ENCODE measurements at regions not wholly inside any gene's neighbourhood (a gene's known extent, or its start where the extent isn't known, plus 50 kb on each side); places are given as distances from the start of the nearest gene placed in this dataset.

DNA sequence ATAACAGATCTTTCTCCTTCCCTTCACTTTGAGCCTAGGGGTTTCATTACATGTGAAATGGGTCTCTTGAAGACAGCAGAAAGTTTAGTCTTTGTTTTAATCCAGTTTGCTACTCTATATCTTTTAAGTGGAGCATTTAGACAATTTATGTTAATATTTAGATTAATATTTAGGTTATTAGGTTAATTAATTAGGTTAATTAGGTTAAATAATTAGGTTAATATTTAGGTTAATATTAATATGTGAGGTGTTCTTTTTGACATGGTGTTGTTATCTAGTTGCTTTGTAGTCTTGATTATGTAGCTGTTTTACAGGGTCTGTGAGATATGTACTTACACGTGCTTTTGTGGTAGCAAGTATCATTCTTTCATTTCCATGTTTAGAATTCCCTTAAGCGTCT lies 312.9 kb downstream of the NEK10 start:
- Histone ChIP-seq H3K27me3 (ENCODE audit: control insufficient read depth in 5 of 5, insufficient read depth in 4 of 5, low read length in 5 of 5) (no peaks in the 10 kb centered on the region), H3K27ac (ENCODE audit: low read depth, low read length) (no peak overlapping the region), H3K36me3 (ENCODE audit: control insufficient read depth in 5 of 5, insufficient read depth in 5 of 5, low read length in 5 of 5) (no peaks in the 10 kb centered on the region), H3K9ac (ENCODE audit: low read length in 5 of 5) (no peak overlapping the region), H3K4me1 (ENCODE audit: control insufficient read depth in 5 of 5, insufficient read depth in 5 of 5, low read length in 5 of 5) (no peaks in the 10 kb centered on the region), H3K9me3 (ENCODE audit: control insufficient read depth in 5 of 5, low read length in 5 of 5) (peaks cover 4 to 24% (median 14%) of the 10 kb centered on the region in 5 donors), H3K4me3 (ENCODE audit: low read depth in 1 of 5, low read length in 5 of 5) (no peak overlapping the region)

DNA sequence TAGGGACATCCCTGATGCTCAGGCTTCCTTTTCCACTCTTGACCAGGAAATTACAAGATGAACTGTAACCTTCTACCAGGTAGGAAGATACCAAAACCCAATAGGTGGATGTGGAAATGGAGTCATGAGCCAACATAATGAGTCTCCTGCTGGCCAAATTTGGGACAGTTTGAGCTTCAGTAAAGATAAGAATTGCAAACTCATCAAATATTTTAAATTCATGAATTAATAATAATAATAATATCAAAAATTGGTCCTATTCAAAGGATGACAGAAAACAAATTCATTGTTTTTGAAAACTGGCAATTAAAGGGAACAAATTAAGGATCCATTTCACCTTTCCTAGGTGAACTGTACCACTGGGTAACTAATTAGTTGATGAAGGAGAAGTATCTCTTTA lies 309.7 kb downstream of the NEK10 start:
- Histone ChIP-seq H3K4me1 (ENCODE audit: control insufficient read depth in 5 of 5, insufficient read depth in 5 of 5, low read length in 5 of 5) (no peaks in the 10 kb centered on the region), H3K27me3 (ENCODE audit: control insufficient read depth in 5 of 5, insufficient read depth in 4 of 5, low read length in 5 of 5) (no peaks in the 10 kb centered on the region), H3K4me3 (ENCODE audit: low read depth in 1 of 5, low read length in 5 of 5) (no peak overlapping the region), H3K9ac (ENCODE audit: low read length in 5 of 5) (no peak overlapping the region), H3K27ac (ENCODE audit: low read depth, low read length) (no peak overlapping the region), H3K36me3 (ENCODE audit: control insufficient read depth in 5 of 5, insufficient read depth in 5 of 5, low read length in 5 of 5) (no peaks in the 10 kb centered on the region), H3K9me3 (ENCODE audit: control insufficient read depth in 5 of 5, low read length in 5 of 5) (peaks cover 0 to 10% (median 2%) of the 10 kb centered on the region in 5 donors)

Data from subcutaneous abdominal adipose tissue (tissue), 5 donors.